ENCODE measurements at regions not wholly inside any gene's neighbourhood (a gene's known extent, or its start where the extent isn't known, plus 50 kb on each side); places are given as distances from the start of the nearest gene placed in this dataset.
A peak's percentile ranks its signal among the peaks of the same experiment; 100 is the strongest.

- Histone ChIP-seq H2AFZ (no peak overlapping the region), H3K9me2 (ENCODE audit: insufficient read depth) (no peaks in the 10 kb centered on the region), H3K4me2 (ENCODE audit: unreplicated experiment) (no peak overlapping the region), H4K20me1 (ENCODE audit: insufficient read depth) (no peaks in the 10 kb centered on the region), H3K9me3 (ENCODE audit: low read depth) (no peaks in the 10 kb centered on the region), H3K4me3 (no peak overlapping the region), H3F3A (ENCODE audit: insufficient read depth) (no peaks in the 10 kb centered on the region), H3K36me3 (ENCODE audit: low read depth) (no peaks in the 10 kb centered on the region), H3K27ac (no peak overlapping the region), H3K79me2 (ENCODE audit: insufficient read depth) (no peaks in the 10 kb centered on the region), H3K9ac (no peak overlapping the region), H3K27me3 (replicated peaks; ENCODE audit: insufficient read depth) (no peaks in the 10 kb centered on the region), H3K4me1 (ENCODE audit: insufficient read depth) (no peaks in the 10 kb centered on the region)
- no peak for DNase-seq
- in situ Hi-C loops (cut with MboI), result no loop called here
- TF ChIP-seq EZH2 (IDR thresholded peaks at IDR 0.05; ENCODE audit: insufficient read depth, poor library complexity, severe bottlenecking) (no peak), EZH2phosphoT487 (IDR thresholded peaks at IDR 0.05; ENCODE audit: insufficient read depth, low read depth) (no peak)
- 55 to 58% methylated on average over 15 of the region's 15 CpGs for WGBS, 2 experiments (ENCODE audit: low coverage in 1 of 2, low lambda C conversion rate in 2 of 2, missing lambda C conversion rate in 2 of 2)
Measured at GRCh38 chr6:156107624-156108101, 652.0 kb upstream of the NOX3 start.

GRCh38 chr6:156102129-156102528, 646.5 kb upstream of the NOX3 start:
- DNase-seq, result peak; percentile 1

GRCh38 chr6:156098839-156099238, 643.2 kb upstream of the NOX3 start:
- no peak overlapping the region for H3K9ac ChIP-seq
- H3K27me3 ChIP-seq (replicated peaks; ENCODE audit: insufficient read depth), result no peaks in the 10 kb centered on the region
- H3K4me1 ChIP-seq (ENCODE audit: insufficient read depth), result no peaks in the 10 kb centered on the region
- H3K9me3 ChIP-seq (ENCODE audit: low read depth), result no peaks in the 10 kb centered on the region
- H3K9me2 ChIP-seq (ENCODE audit: insufficient read depth), result no peaks in the 10 kb centered on the region
- no peaks in the 10 kb centered on the region for H3K36me3 ChIP-seq (ENCODE audit: low read depth)
- no peaks in the 10 kb centered on the region for H3F3A ChIP-seq (ENCODE audit: insufficient read depth)
- no peak overlapping the region for H2AFZ ChIP-seq
- H4K20me1 ChIP-seq (ENCODE audit: insufficient read depth), result no peaks in the 10 kb centered on the region
- no peak for DNase-seq
- WGBS, 2 experiments (ENCODE audit: low coverage in 1 of 2, low lambda C conversion rate in 2 of 2, missing lambda C conversion rate in 2 of 2), result 43 to 65% methylated on average over 1 of the region's 1 CpG
- no peak overlapping the region for H3K4me2 ChIP-seq (ENCODE audit: unreplicated experiment)
- H3K79me2 ChIP-seq (ENCODE audit: insufficient read depth), result no peaks in the 10 kb centered on the region
- in situ Hi-C loops (cut with MboI), result no loop called here
- H3K4me3 ChIP-seq, result no peak overlapping the region
- TF ChIP-seq EZH2phosphoT487 (IDR thresholded peaks at IDR 0.05; ENCODE audit: insufficient read depth, low read depth) (no peak), EZH2 (IDR thresholded peaks at IDR 0.05; ENCODE audit: insufficient read depth, poor library complexity, severe bottlenecking) (no peak)
- no peak overlapping the region for H3K27ac ChIP-seq

More at GRCh38 chr6:156102129-156102528, 646.5 kb upstream of the NOX3 start:
- Histone ChIP-seq H3K9ac (no peak overlapping the region), H3K4me2 (ENCODE audit: unreplicated experiment) (no peak overlapping the region), H4K20me1 (ENCODE audit: insufficient read depth) (no peaks in the 10 kb centered on the region), H3K27me3 (replicated peaks; ENCODE audit: insufficient read depth) (no peaks in the 10 kb centered on the region), H3K79me2 (ENCODE audit: insufficient read depth) (no peaks in the 10 kb centered on the region), H3K27ac (no peak overlapping the region), H3F3A (ENCODE audit: insufficient read depth) (no peaks in the 10 kb centered on the region), H3K4me3 (no peak overlapping the region), H3K4me1 (ENCODE audit: insufficient read depth) (no peaks in the 10 kb centered on the region), H2AFZ (no peak overlapping the region), H3K36me3 (ENCODE audit: low read depth) (no peaks in the 10 kb centered on the region), H3K9me2 (ENCODE audit: insufficient read depth) (no peaks in the 10 kb centered on the region), H3K9me3 (ENCODE audit: low read depth) (no peaks in the 10 kb centered on the region)
- TF ChIP-seq EZH2 (IDR thresholded peaks at IDR 0.05; ENCODE audit: insufficient read depth, poor library complexity, severe bottlenecking) (no peak), EZH2phosphoT487 (IDR thresholded peaks at IDR 0.05; ENCODE audit: insufficient read depth, low read depth) (no peak)
- 47 to 52% methylated on average over 3 of the region's 3 CpGs for WGBS, 2 experiments (ENCODE audit: low coverage in 1 of 2, low lambda C conversion rate in 2 of 2, missing lambda C conversion rate in 2 of 2)
- in situ Hi-C loops (cut with MboI), result no loop called here

GRCh38 chr6:156087487-156087886, 631.8 kb upstream of the NOX3 start:
- in situ Hi-C loops (cut with MboI), result no loop called here
- Histone ChIP-seq H2AFZ (no peak overlapping the region), H3K9ac (no peak overlapping the region), H3F3A (ENCODE audit: insufficient read depth) (no peaks in the 10 kb centered on the region), H3K4me1 (ENCODE audit: insufficient read depth) (no peaks in the 10 kb centered on the region), H3K4me2 (ENCODE audit: unreplicated experiment) (no peak overlapping the region), H3K9me3 (ENCODE audit: low read depth) (no peaks in the 10 kb centered on the region), H3K27ac (no peak overlapping the region), H3K79me2 (ENCODE audit: insufficient read depth) (no peaks in the 10 kb centered on the region), H3K27me3 (replicated peaks; ENCODE audit: insufficient read depth) (no peaks in the 10 kb centered on the region), H3K4me3 (no peak overlapping the region), H4K20me1 (ENCODE audit: insufficient read depth) (no peaks in the 10 kb centered on the region), H3K36me3 (ENCODE audit: low read depth) (no peaks in the 10 kb centered on the region), H3K9me2 (ENCODE audit: insufficient read depth) (no peaks in the 10 kb centered on the region)
- no peak for DNase-seq
- TF ChIP-seq EZH2phosphoT487 (IDR thresholded peaks at IDR 0.05; ENCODE audit: insufficient read depth, low read depth) (no peak), EZH2 (IDR thresholded peaks at IDR 0.05; ENCODE audit: insufficient read depth, poor library complexity, severe bottlenecking) (no peak)

GRCh38 chr6:156082012-156082411, 626.4 kb upstream of the NOX3 start:
- no peak overlapping the region for H3K27ac ChIP-seq
- WGBS, 2 experiments (ENCODE audit: low coverage in 1 of 2, low lambda C conversion rate in 2 of 2, missing lambda C conversion rate in 2 of 2), result 1 to 4% methylated on average over 3 of the region's 3 CpGs

More at GRCh38 chr6:156082012-156082411, 626.4 kb upstream of the NOX3 start:
- no peak overlapping the region for H3K9ac ChIP-seq
- H2AFZ ChIP-seq, result no peak overlapping the region
- no peaks in the 10 kb centered on the region for H4K20me1 ChIP-seq (ENCODE audit: insufficient read depth)
- no peaks in the 10 kb centered on the region for H3K4me1 ChIP-seq (ENCODE audit: insufficient read depth)
- in situ Hi-C loops (cut with MboI), result no loop called here
- no peak for DNase-seq
- no peaks in the 10 kb centered on the region for H3F3A ChIP-seq (ENCODE audit: insufficient read depth)
- TF ChIP-seq EZH2 (IDR thresholded peaks at IDR 0.05; ENCODE audit: insufficient read depth, poor library complexity, severe bottlenecking) (no peak), EZH2phosphoT487 (IDR thresholded peaks at IDR 0.05; ENCODE audit: insufficient read depth, low read depth) (no peak)
- H3K4me2 ChIP-seq (ENCODE audit: unreplicated experiment), result no peak overlapping the region
- H3K9me2 ChIP-seq (ENCODE audit: insufficient read depth), result no peaks in the 10 kb centered on the region
- no peaks in the 10 kb centered on the region for H3K36me3 ChIP-seq (ENCODE audit: low read depth)
- H3K27me3 ChIP-seq (replicated peaks; ENCODE audit: insufficient read depth), result no peaks in the 10 kb centered on the region
- H3K9me3 ChIP-seq (ENCODE audit: low read depth), result no peaks in the 10 kb centered on the region
- H3K79me2 ChIP-seq (ENCODE audit: insufficient read depth), result no peaks in the 10 kb centered on the region
- no peak overlapping the region for H3K4me3 ChIP-seq

Measured in GM23248 (cell line).